HCT116 (cell line): ENCODE measurements at regions not wholly inside any gene's neighbourhood (a gene's known extent, or its start where the extent isn't known, plus 50 kb on each side); places are given as distances from the start of the nearest gene placed in this dataset.

ENCODE experiments used
- ATAC-seq: fragments of 200-7000 bp; cut with Tn5 transposase; 2 replicates; pipeline ENCODE4 v1.9.1; 2020; ENCODE audit warnings: mild to moderate bottlenecking, moderate library complexity
- BruUV-seq: library from RNA; stranded (reverse); fragments of 400-500 nt; replicated peaks from 2 replicates; lab custom pipeline; 2021; lab: Mats Ljungman, UMichigan
- CTCF ChIA-PET: fragments of 300-600 bp; sonication (Branson Sonifier 250); formaldehyde crosslinking; loops from one replicate; lab custom pipeline; 2021; ENCODE audit warnings: antibody characterized with exemption; lab: Charles Lee
- POLR2A ChIA-PET: fragments of 300-600, 350-600 bp; sonication (Branson Sonifier 250); formaldehyde crosslinking; loops from one replicate; lab custom pipeline; 2021; ENCODE audit warnings: antibody characterized with exemption; lab: Charles Lee
- RAD21 ChIA-PET, 2 experiments: fragments of 300-600 bp; sonication (Branson Sonifier 250); formaldehyde crosslinking; loops; one replicate each; lab custom pipeline; 2023; ENCODE audit warnings: low total read pairs in 2 of 2; ENCODE audit not compliant: uncharacterized antibody in 2 of 2, unreplicated experiment in 2 of 2, low non-redundant PET in 1 of 2; lab: Charles Lee
- DNase-seq: peaks from one replicate; pipeline ENCODE4 v3.0.0-alpha.2; 2010; ENCODE audit warnings: low read depth, low spot score
- H2AFZ ChIP-seq: fragments of 200-600 bp; shearing (Covaris generic), sonication (generic); 2 replicates; pipeline ENCODE4 v1.6.1; 2017; ENCODE audit warnings: low read depth, mixed run types, mixed read lengths, antibody characterized with exemption, low read length; ENCODE audit not compliant: poor library complexity, severe bottlenecking
- H3K27ac ChIP-seq: 2 replicates; pipeline ENCODE4 v1.5.1; 2012; ENCODE audit warnings: low read depth, low read length
- H3K27me3 ChIP-seq: fragments of 200-600 bp; sonication (generic); 2 replicates; pipeline ENCODE4 v1.6.1; 2016; ENCODE audit warnings: mixed run types, low read length, mixed read lengths; ENCODE audit not compliant: insufficient read depth
- H3K36me3 ChIP-seq, 2 experiments: fragments of 200-500 bp in 1 of 2; fragments of 200-600 bp in 1 of 2; sonication (Bioruptor generic) in 1 of 2; sonication (generic) in 1 of 2; 2 replicates each; pipeline versions ENCODE4 v1.5.1 to v1.6.1; 2014 to 2016; ENCODE audit warnings: low read length in 2 of 2, inconsistent platforms in 1 of 2, mixed read lengths in 1 of 2, mixed run types in 1 of 2; ENCODE audit not compliant: insufficient read depth in 2 of 2, control insufficient read depth in 1 of 2
- H3K4me1 ChIP-seq, 2 experiments: fragments of 200-600 bp in 1 of 2; sonication (generic) in 1 of 2; 2 replicates each; pipeline versions ENCODE4 v1.5.1 to v1.6.1; 2012 to 2017; ENCODE audit warnings: low read length in 2 of 2, inconsistent platforms in 1 of 2, mild to moderate bottlenecking in 1 of 2, mixed read lengths in 1 of 2, mixed run types in 1 of 2, moderate library complexity in 1 of 2; ENCODE audit not compliant: insufficient read depth in 2 of 2, control insufficient read depth in 1 of 2
- H3K4me2 ChIP-seq: fragments of 200-600 bp; sonication (generic); 2 replicates; pipeline ENCODE4 v1.6.1; 2017; ENCODE audit warnings: mixed run types, low read length, mixed read lengths
- H3K4me3 ChIP-seq, 2 experiments: fragments of 200-600 bp in 1 of 2; sonication (generic) in 1 of 2; replicated peaks in 1 of 2; 2 replicates each; pipeline ENCODE4 v1.5.1; 2011 to 2016; ENCODE audit warnings: low read length in 2 of 2, control low read depth in 1 of 2, low read depth in 1 of 2, mild to moderate bottlenecking in 1 of 2, mixed read lengths in 1 of 2, mixed run types in 1 of 2
- H3K79me2 ChIP-seq: fragments of 200-600 bp; sonication (generic); 2 replicates; pipeline ENCODE4 v1.6.1; 2017; ENCODE audit warnings: mild to moderate bottlenecking, mixed run types, low read length, moderate library complexity, mixed read lengths; ENCODE audit not compliant: insufficient read depth
- H3K9ac ChIP-seq: fragments of 200-600 bp; sonication (generic); 2 replicates; pipeline ENCODE4 v1.6.1; 2016; ENCODE audit warnings: low read length, mixed read lengths
- H3K9me2 ChIP-seq: fragments of 200-600 bp; sonication (generic), shearing (Covaris generic); 2 replicates; pipeline ENCODE4 v1.6.1; 2017; ENCODE audit warnings: mixed run types, mild to moderate bottlenecking, moderate library complexity; ENCODE audit not compliant: insufficient read depth
- H3K9me3 ChIP-seq, 2 experiments: fragments of 200-500 bp in 1 of 2; fragments of 200-600 bp in 1 of 2; sonication (Bioruptor generic) in 1 of 2; sonication (generic) in 1 of 2; 2 replicates each; pipeline ENCODE4 v1.6.1; 2014 to 2017; ENCODE audit warnings: low read length in 2 of 2, mixed read lengths in 2 of 2, inconsistent platforms in 1 of 2, low read depth in 1 of 2, mild to moderate bottlenecking in 1 of 2, mixed run types in 1 of 2, moderate library complexity in 1 of 2; ENCODE audit not compliant: control insufficient read depth in 1 of 2, insufficient read depth in 1 of 2
- H4K20me1 ChIP-seq: fragments of 200-600 bp; sonication (generic), shearing (Covaris generic); 2 replicates; pipeline ENCODE4 v1.6.1; 2017; ENCODE audit warnings: mixed run types, mild to moderate bottlenecking, moderate library complexity; ENCODE audit not compliant: insufficient read depth
- EGR1 ChIP-seq: IDR thresholded peaks from 2 replicates; pipeline ENCODE4 v1.6.1; 2012; ENCODE audit warnings: low read depth
- POLR2AphosphoS5 ChIP-seq: IDR thresholded peaks from 2 replicates; pipeline ENCODE4 v1.6.1; 2011; ENCODE audit warnings: mild to moderate bottlenecking, low read depth, low read length, moderate library complexity
- RAD21 ChIP-seq: IDR thresholded peaks from 2 replicates; pipeline ENCODE4 v1.6.1; 2012; ENCODE audit warnings: low read depth, mild to moderate bottlenecking
- SP1 ChIP-seq: IDR thresholded peaks from 2 replicates; pipeline ENCODE4 v1.6.1; 2012; ENCODE audit warnings: low read depth
- intact Hi-C: fragments of 100-400 bp; cut with micrococcal nuclease; formaldehyde crosslinking; loops from 2 replicates; pipeline ENCODE4 v1.10.0; 2022
- TF ChIP-seq, protein P1 (sequence below): IDR thresholded peaks from 2 replicates; pipeline ENCODE4 v1.6.1; 2012; ENCODE audit warnings: low read depth

DNA sequence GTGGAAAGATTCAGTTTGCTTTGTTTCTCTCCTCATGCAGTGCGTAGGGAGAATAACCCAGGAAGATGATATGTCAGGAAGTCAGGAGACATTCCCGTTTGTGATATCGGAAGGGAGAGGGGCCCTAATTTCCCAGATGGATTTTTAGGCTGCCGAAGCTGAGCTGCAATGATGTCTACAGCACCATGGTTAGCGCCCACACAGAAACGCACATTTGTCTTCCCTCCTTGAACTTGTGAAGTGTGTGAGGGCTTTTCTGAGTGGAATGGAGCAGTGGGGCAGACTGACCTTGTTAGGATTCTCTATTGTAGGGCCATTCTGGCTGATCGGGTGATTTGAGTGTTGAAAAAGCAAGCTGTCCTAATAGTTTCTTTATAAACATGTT lies 191.3 kb upstream of the ARG1 start:
- Histone ChIP-seq H3K9me3 (no peaks in the 10 kb centered on the region), H3K4me3 (no peak overlapping the region), H3K79me2 (no peaks in the 10 kb centered on the region), H3K4me2 (no peak overlapping the region), H3K9me2 (no peaks in the 10 kb centered on the region), H3K36me3 (no peaks in the 10 kb centered on the region), H4K20me1 (no peaks in the 10 kb centered on the region), H3K27ac (no peak overlapping the region), H3K27me3 (no peaks in the 10 kb centered on the region), H3K4me1 (no peaks in the 10 kb centered on the region), H2AFZ (no peak overlapping the region), H3K9ac (no peak overlapping the region)
- intact Hi-C loops: no loop called here
- ChIA-PET RAD21 (no interaction called here), POLR2A (no interaction called here), CTCF (no interaction called here)
- no peak for ATAC-seq
- TF ChIP-seq, protein P1, sequence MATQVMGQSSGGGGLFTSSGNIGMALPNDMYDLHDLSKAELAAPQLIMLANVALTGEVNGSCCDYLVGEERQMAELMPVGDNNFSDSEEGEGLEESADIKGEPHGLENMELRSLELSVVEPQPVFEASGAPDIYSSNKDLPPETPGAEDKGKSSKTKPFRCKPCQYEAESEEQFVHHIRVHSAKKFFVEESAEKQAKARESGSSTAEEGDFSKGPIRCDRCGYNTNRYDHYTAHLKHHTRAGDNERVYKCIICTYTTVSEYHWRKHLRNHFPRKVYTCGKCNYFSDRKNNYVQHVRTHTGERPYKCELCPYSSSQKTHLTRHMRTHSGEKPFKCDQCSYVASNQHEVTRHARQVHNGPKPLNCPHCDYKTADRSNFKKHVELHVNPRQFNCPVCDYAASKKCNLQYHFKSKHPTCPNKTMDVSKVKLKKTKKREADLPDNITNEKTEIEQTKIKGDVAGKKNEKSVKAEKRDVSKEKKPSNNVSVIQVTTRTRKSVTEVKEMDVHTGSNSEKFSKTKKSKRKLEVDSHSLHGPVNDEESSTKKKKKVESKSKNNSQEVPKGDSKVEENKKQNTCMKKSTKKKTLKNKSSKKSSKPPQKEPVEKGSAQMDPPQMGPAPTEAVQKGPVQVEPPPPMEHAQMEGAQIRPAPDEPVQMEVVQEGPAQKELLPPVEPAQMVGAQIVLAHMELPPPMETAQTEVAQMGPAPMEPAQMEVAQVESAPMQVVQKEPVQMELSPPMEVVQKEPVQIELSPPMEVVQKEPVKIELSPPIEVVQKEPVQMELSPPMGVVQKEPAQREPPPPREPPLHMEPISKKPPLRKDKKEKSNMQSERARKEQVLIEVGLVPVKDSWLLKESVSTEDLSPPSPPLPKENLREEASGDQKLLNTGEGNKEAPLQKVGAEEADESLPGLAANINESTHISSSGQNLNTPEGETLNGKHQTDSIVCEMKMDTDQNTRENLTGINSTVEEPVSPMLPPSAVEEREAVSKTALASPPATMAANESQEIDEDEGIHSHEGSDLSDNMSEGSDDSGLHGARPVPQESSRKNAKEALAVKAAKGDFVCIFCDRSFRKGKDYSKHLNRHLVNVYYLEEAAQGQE: peak; percentile 10; the same call in 1 of the 2 replicates
- TF ChIP-seq RAD21 (no peak), SP1 (no peak)
- BruUV-seq: no TSS peak
- no peak for DNase-seq

DNA sequence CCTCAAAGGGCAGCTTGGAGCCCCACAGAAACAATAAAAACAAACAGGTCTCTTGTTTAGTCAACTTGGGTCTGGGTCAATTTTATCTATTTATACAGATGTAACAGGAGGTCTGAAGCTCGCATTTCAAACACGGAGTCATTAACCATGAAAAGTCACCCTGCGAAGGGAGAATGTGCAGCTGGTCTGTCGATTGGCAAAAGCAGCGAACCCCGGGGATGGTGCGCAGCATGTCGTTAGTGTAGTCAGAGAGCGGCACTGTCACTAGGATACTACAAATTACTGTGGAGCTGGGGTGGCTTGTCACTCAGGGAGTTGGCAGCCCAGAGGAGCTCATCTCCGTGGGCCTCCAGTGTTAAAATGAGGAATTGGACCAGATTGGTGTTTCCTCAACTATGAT lies 190.4 kb upstream of the ARG1 start:
- no peak for ATAC-seq
- Histone ChIP-seq H4K20me1 (no peaks in the 10 kb centered on the region), H3K27ac (no peak overlapping the region), H3K9me3 (no peaks in the 10 kb centered on the region), H3K4me3 (no peak overlapping the region), H3K9ac (no peak overlapping the region), H3K9me2 (no peaks in the 10 kb centered on the region), H3K4me1 (no peaks in the 10 kb centered on the region), H2AFZ (no peak overlapping the region), H3K27me3 (no peaks in the 10 kb centered on the region), H3K79me2 (no peaks in the 10 kb centered on the region), H3K4me2 (no peak overlapping the region), H3K36me3 (no peaks in the 10 kb centered on the region)
- RAD21 ChIA-PET: no interaction called here
- CTCF ChIA-PET: no interaction called here
- no TSS peak for BruUV-seq
- intact Hi-C loops: no loop called here
- no peak for DNase-seq
- TF ChIP-seq POLR2AphosphoS5 (no peak), EGR1 (no peak)
- POLR2A ChIA-PET: no interaction called here
